Fibroblast of skin of scalp (primary cell): ENCODE measurements at regions not wholly inside any gene's neighbourhood (a gene's known extent, or its start where the extent isn't known, plus 50 kb on each side); places are given as distances from the start of the nearest gene placed in this dataset.
"Not testable (repeated sequence)": the region's sequence is repeated elsewhere in the genome, so short reads cannot be mapped to it uniquely, and the experiment has no call there.

Experiments used
- DNase-seq: peaks from one replicate; pipeline ENCODE4 v3.0.0-alpha.2; 2013

DNA sequence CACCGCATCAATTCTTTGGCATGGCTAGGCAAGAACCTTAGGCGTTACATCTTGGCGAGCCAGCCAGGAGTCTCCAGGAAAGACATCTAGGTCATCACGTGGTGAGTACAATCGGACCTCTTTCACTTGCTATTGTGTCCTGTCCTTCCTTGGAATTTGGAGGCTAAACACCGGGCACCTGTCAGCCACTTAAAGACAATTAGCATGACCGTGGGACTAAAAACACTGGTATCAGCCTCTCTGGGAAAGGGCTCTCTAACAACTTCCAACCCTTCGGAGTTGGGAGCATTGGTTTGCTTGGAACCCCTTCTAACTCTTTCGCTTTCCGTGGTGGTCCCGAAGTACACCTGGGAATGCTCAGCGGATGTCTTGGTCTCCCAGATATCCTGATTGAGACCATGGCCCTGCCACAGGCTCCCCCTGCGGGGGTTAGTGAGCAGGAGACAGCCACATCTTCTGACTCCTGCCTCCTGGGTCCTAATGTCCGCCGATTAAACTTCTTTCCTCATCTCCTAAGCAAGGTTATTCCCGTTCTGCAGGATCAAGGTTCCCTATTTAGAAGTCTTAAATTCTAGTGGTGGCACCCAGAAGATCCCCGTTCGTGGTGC lies 971.7 kb downstream of the FSCB start:
- no peak for DNase-seq

GRCh38 chr14:43532825-43533416 lies 974.2 kb downstream of the FSCB start:
- DNase-seq: no peak

DNA sequence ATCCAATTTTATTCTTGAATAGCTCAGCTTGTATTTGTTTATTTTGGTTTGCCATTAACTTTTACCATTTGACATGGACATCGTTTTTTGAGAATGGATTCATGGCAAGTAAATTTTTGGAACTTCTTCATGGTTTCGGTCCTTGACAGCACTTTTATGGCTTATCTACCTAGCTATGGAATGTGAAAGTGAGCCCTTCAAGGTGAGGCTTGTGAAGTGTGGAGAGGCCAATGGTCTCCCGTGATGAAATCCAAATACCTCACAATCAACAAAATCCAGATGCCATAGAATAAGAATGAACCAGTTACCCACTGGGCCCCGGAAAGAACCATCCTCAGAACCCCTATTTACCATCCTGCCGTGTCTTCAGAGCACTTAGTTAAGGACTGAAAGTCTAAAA lies 978.8 kb downstream of the FSCB start:
- DNase-seq: no peak

DNA sequence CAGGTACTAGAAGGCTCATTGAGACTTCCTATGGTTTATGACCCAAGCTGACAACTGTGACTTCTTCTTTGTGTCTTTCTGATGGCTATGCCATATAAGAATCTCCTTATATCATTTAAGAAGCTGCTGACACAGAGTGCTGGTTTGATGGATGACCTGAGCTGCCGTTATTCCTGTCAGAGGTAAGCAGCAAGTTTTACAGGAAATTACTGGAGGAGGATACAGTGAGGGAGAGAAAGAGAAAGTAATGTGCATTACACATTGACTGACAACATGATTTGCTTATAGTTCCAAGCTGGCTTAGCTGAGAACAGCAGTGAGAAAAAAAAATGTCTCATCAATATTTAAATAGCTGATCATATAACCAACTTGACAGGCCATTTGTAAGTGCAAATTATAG lies 981.4 kb downstream of the FSCB start:
- no peak for DNase-seq

- DNase-seq: no peak
Measured at GRCh38 chr14:43522901-43523300, 984.2 kb downstream of the FSCB start.

GRCh38 chr14:43522191-43522590 lies 984.9 kb downstream of the FSCB start:
- no peak for DNase-seq

DNA sequence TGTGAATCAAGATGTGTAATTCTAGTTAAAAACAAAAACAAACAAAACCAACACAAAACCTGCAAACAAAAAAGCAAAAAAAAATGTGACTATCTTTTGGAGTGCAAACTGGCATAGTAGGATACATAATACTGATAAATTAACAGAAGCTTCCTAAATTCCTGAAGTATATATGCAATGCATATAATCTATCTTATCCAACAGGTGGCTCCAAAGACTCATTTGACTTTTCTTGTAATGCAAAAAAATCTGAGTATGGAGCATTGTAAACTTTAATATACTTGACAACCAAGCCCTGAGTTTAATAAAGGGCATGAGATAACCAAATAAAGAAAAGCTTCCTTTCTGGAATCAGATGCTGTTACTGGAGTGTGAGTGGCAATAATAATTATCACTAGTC lies 1003.6 kb downstream of the FSCB start:
- DNase-seq: no peak

GRCh38 chr14:43492359-43492758 lies 1014.7 kb downstream of the FSCB start:
- DNase-seq: not testable (repeated sequence)

GRCh38 chr14:43483415-43483814 lies 1023.7 kb downstream of the FSCB start:
- DNase-seq: no peak

DNA sequence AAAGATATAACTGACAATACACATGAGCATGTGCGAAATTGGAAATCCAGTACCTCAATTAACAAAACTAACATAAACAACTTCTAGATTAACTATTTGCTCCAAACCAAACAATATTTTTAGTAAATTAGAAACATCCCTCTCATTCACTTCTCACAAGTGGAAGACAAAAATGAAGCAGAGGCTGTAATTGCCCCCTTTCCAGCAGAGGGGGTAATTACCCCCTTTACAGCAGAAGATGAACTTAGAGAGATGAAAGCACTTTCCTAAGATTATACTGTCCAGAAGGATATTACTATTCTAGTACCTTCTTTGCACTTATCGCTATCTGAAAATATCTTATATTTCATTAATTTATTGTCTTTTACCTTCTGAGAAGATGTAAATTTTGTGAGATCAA lies 1025.2 kb downstream of the FSCB start:
- no peak for DNase-seq

DNA sequence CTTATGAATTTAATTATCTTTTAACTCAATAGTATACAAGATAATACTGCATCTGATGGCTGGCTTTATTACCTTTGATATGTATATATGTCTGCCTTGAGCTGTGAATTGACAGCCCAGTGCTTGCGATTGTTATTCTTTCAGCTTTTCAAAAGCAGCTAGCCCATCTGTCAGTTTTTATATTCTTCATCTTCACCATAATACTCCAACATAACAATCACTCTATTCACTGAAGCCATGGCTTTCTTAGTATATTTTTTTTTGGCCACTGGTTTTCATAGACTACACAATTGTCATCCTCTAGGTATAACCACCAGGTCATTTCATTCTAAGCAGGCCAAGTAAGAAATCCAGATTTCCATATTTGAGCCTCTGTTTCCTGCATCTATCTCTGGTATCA lies 1026.1 kb downstream of the FSCB start:
- DNase-seq: no peak

DNA sequence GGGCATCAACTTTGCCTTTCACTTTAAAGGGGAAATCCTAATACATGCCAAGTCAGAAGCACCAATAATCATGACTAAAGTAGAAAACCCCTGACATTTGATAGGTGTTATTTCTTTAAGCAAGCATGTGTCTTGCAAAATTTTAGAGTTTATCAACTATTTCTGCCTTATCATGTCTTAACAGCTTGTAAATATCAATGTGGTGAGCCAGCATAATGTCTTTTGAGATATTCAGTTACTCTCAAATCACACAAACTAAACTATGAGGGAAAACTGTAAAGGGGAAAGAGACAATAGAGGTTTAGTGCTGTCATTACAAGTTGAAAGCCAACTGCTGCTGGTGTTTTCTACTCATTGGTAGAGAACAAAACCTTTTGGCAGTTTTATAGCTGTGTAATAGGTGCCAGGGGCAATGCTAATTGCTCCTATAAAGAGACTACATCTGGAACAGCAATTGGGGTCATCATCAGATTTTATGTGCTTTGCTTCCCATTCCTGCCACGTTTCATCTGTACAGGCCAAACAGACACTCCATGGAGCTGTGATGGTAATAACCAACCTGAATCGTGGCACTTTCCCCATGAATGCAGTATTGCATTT lies 1027.4 kb downstream of the FSCB start:
- no peak for DNase-seq

DNA sequence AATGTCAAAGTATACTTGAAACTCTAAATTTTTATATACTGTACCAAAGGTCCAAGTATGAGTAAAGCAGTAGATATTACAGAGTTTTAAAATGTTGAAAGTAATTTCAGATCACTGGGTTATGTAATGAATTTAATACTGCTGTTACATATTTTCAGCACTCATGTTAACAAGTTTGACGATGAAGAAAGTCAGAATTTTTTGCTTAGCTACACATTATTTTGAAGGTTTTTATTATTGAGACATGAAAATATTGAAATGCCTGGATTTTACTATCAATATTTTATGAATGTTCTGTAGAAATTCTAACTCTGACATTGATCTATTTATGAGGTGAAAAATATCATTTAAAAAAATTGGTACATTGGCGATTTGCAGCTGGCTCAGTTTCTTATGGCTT lies 1030.3 kb downstream of the FSCB start:
- DNase-seq: no peak

- no peak for DNase-seq
Measured at GRCh38 chr14:43475757-43476156, 1031.3 kb downstream of the FSCB start.

- no peak for DNase-seq
Measured at GRCh38 chr14:43471595-43471994, 1035.5 kb downstream of the FSCB start.

DNA sequence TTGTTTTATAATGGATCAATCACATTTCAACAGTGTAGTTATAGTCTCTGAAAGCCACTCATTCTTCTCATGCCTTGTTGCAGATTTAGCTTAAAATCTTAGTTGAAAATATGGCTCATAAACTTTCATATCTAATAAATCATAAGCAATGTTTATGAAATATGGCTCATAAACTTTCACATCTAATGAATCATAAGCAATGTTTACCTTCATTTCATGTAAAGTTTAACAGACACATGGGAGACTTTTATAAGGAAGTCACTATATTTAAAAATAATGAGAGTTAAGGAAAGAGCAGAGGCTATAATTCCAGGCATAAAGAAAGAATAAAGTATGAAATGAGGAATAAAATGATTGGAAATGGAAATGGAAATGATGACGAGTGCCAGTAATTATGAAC lies 1042.1 kb downstream of the FSCB start:
- no peak for DNase-seq

DNA sequence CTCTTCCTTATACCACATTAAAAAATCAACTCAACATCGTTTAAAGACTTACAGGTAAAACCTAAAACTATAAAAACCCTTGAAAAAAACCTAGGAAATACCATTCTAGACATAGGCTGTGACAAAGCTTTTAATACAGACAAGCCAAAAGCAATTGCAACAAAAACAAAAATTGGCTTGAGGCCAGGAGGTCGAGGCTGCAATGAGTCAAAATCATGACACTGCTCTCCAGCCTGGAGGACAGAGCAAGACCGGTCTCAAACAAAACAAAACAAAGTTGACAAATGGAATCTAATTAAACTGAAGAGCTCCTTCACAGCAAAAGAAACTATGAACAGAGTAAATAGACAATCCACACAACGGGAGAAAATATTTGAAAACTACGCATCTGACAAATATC lies 1057.8 kb downstream of the FSCB start:
- no peak for DNase-seq

GRCh38 chr14:43438056-43438455 lies 1069.0 kb downstream of the FSCB start:
- DNase-seq: no peak

DNA sequence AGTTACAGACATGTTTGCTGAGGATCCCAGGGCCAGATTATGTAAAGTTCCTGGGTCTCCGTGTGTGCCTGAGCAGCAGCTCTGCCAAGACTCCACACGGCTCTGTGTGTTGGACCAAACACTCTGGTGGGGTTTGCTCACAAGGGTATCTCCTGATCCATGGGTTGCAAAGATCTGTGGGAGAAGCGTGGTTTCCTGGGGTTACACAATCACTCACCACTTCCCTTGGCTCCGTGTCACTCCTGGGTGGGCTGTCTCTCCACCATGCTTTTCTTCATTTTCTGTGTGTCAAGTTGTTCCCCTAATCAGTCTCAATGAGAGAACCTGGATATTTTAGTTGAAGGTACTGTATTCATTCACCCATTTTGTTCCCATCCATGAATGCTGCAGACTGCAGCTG lies 1088.8 kb downstream of the FSCB start:
- no peak for DNase-seq

DNA sequence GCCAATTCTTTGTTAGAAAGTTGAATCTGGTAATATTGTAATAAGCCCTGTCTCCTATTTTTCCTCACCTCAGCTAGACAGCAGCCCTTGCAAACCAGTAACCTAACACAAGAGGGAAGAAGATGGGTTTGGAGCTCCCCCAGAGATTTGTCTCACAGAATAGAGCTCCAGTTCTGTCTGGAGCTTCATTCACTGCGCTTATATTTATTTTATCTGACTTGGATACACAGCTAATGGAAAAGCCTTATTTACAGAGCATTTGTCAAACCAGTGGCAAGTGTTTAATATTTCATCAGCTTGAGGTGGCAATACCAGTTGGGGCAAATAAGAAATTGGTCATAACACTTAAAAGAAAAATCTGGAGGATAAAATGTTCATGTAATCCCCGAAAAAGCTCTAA lies 1094.0 kb downstream of the FSCB start:
- no peak for DNase-seq

GRCh38 chr14:43411841-43412240 lies 1095.2 kb downstream of the FSCB start:
- DNase-seq: no peak

- no peak for DNase-seq
Measured at GRCh38 chr14:43410631-43411030, 1096.5 kb downstream of the FSCB start.

DNA sequence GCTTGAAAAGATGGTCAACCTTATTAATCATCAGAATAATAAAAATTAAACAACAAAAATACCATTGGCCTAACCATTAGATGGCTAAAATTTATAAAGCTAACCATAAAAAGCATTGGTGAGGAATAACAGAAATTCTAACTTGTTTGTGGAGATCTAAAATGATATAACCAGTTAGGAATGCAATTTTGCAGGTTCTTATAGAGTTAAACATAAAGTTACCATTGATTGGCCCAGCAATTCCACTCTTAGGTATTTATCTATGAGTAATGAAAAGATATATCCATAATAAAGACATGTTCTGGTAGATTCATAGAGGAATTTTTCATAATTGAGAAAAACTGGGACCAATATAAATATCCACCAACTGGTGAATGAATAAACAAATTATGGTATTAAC lies 1098.6 kb downstream of the FSCB start:
- no peak for DNase-seq

DNA sequence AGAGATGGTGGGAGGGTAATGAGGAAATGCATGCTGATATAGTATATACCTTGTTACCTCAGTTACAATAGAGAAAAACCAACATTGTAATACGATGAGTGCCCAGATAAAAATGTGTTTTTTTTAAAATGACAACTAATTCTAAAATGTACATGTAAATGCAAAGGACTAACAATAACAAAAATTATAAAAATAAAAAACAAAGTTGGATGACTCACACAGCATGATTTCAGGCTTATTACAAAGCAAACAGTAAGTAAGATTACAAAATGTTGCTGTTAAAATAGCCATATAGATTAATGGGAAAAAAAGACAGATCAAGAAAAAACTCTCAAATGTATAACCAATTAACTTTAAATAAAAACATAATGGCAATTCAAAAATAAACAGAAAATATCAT lies 1099.4 kb downstream of the FSCB start:
- DNase-seq: no peak

- DNase-seq: no peak
Measured at GRCh38 chr14:43406931-43407330, 1100.2 kb downstream of the FSCB start.
